ENCODE measurements at regions not wholly inside any gene's neighbourhood (a gene's known extent, or its start where the extent isn't known, plus 50 kb on each side); places are given as distances from the start of the nearest gene placed in this dataset.

GRCh38 chr11:71075116-71075720 lies 177.2 kb downstream of the SHANK2 start:
- DNase-seq = no peak

GRCh38 chr11:71071736-71072509 lies 180.5 kb downstream of the SHANK2 start:
- no peak for DNase-seq

- peak; percentile 75 for DNase-seq
Measured at GRCh38 chr11:71070490-71071453, 181.6 kb downstream of the SHANK2 start.

- DNase-seq = no peak
Measured at GRCh38 chr11:71068963-71069362, 183.4 kb downstream of the SHANK2 start.

GRCh38 chr11:71067753-71068152 lies 184.6 kb downstream of the SHANK2 start:
- DNase-seq = no peak

GRCh38 chr11:71066311-71066710 lies 186.1 kb downstream of the SHANK2 start:
- DNase-seq = no peak

GRCh38 chr11:71065841-71066240 lies 186.5 kb downstream of the SHANK2 start:
- DNase-seq = no peak

- no peak for DNase-seq
Measured at GRCh38 chr11:71064702-71065515, 187.5 kb downstream of the SHANK2 start.

- no peak for DNase-seq
Measured at GRCh38 chr11:71064183-71064582, 188.2 kb downstream of the SHANK2 start.

- no peak for DNase-seq
Measured at GRCh38 chr11:71063129-71063528, 189.2 kb downstream of the SHANK2 start.

GRCh38 chr11:71062199-71062598 lies 190.2 kb downstream of the SHANK2 start:
- DNase-seq = no peak

GRCh38 chr11:71060391-71060791 lies 192.0 kb downstream of the SHANK2 start:
- DNase-seq = no peak

GRCh38 chr11:71059662-71060061 lies 192.7 kb downstream of the SHANK2 start:
- no peak for DNase-seq

- DNase-seq = no peak
Measured at GRCh38 chr11:71055925-71056324, 196.5 kb downstream of the SHANK2 start.
